GM20431 (cell line): ENCODE measurements at regions not wholly inside any gene's neighbourhood (a gene's known extent, or its start where the extent isn't known, plus 50 kb on each side); places are given as distances from the start of the nearest gene placed in this dataset.

Experiments used
- in situ Hi-C: fragments of 300-500 bp; cut with MseI, MboI; formaldehyde crosslinking; loops from one replicate; pipeline ENCODE4 v1.15.0; 2020; ENCODE audit warnings: low sequenced_read_pairs; ENCODE audit not compliant: unreplicated experiment

- in situ Hi-C loops: no loop called here
Measured at GRCh38 chr15:93519599-93519998, 430.6 kb upstream of the RGMA start.

DNA sequence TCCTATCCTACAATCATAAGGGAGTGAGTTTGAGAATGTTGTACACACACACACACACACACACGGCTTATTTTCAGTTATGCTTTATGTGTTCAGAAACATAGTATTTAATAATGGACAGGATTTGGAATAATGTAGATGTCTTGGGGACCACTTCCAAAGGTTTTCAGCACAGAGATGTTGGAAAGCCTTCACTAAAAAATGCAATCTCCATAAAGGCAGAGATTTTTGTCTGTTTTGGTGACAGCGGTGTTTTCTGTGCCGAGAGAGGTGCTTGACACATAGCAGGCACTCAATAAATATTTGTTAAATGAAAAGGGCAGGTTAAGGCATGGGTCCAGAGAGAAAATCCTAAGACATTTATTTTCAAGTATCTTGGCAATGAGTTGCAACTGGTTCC is 428.2 kb upstream of the RGMA start:
- in situ Hi-C loops: no loop called here

GRCh38 chr15:93515256-93516051 is 426.4 kb upstream of the RGMA start:
- in situ Hi-C loops: no loop called here

DNA sequence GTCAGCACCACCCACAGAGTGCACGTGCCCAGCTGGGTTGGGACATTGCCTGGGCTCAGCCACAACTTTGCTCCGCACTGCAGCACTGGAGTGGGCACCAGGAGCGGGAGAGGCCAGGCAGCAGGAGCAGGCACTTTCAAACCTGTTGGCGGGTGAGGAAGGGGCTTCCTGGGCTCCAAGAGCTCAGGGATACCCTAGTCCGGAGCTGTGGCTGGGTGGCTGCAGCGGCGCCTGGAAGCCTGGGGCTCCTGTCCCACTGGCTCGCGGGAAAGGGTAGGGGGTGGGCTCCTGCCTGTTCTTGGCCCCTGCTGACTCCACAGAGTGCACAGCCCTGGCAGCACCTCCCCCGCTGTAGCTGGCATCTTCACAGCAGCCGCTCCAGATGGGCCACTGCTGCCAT is 417.6 kb upstream of the RGMA start:
- in situ Hi-C loops: no loop called here

GRCh38 chr15:93505506-93505905 is 416.5 kb upstream of the RGMA start:
- in situ Hi-C loops: no loop called here

DNA sequence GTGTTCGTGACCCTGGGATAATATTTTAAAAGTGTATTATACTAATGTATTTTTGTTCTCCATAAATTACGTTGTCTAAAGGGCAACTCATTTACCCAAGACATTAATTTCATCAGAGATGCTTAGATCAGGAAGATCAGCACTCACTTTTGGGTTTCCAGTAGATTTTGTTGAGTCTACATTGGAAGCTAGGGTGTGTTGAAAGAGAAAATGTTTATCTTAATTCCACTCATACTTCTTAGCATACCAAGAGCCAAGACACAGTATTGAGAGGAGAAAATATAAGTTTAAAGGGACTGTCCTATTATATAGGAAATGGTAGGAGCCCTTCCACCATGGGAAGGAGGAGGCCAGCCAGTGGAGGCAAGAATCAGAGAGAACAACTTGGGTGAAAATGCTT is 412.9 kb upstream of the RGMA start:
- in situ Hi-C loops: no loop called here

- in situ Hi-C loops: no loop called here
Measured at GRCh38 chr15:93500155-93500554, 411.1 kb upstream of the RGMA start.

- in situ Hi-C loops: no loop called here
Measured at GRCh38 chr15:93497291-93497690, 408.3 kb upstream of the RGMA start.

- in situ Hi-C loops: no loop called here
Measured at GRCh38 chr15:93496888-93497287, 407.9 kb upstream of the RGMA start.

DNA sequence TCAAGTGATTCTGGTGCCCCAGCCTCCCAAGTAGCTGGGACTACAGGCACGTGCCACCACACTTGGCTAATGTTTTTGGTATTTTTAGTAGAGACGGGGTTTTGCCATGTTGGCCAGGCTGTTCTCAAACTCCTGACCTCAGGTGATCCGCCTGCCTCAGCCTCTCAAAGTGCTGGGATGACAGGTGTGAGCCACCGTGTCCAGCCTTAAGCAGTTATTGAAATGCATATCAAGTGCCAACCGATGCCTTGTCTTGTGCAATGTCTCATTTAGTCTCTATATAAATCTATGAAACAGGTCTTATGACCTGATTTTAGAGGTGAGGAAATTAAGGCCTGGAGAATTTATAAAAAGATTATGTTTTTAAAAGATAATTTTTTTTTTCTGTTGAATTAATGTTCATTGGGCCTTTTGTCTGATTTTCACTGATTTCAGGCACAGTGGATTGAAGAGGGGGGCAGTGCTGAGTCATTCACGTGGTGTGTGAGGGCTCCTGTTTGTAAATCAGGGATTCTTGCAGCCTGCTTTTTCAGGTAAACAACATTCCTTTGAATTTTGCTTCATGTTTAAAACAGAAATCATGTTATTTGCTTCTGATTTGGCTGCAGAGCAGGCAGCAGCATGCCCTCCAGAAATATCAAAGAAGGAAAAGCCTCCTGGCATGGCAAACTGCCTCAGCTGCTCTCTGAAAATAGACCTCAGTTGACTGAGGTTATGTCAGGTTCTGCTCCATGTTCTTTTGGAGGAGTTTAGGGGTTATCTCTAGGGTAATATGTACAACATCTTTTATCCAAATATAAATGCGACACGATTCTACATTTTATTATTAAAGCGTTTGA is 407.0 kb upstream of the RGMA start:
- in situ Hi-C loops: no loop called here

DNA sequence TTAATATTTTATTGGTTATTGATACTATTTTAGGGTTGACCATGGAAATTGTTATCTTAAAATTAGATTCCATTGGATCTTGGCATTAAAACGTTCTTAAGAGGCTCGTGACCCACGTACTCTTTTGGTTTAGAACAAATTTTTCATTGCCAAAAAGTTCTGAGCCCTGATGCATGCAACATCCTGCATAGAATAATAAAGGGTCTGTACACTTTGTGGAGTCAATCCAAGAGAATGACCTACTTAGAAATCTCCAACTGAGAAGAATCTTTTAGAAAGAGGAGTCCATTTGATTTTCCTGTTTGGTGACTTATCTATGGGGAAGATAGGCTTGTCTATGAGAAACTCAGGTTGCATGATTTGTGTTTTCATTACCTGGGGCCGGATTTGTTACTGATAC is 404.2 kb upstream of the RGMA start:
- in situ Hi-C loops: no loop called here

- in situ Hi-C loops: no loop called here
Measured at GRCh38 chr15:93491291-93491690, 402.3 kb upstream of the RGMA start.

DNA sequence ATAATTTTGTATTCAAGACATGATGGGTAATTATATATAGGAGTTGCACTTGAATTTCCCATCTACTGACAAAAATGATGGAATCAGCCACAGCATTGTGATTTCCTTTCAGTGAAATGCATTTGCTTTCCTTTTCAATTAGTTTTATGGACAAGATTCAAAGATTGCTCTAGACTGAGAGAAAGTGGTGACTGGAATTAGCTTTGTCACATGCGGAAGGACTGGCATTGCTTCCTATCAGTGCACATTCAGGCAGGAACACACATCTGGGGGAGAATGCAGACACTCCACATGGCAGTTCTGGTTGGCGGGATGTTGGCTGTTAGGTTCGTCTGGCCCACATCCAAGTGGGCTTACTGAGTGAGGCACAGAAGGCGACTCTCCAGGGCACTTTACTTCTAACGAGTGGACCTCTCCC is 399.3 kb upstream of the RGMA start:
- in situ Hi-C loops: no loop called here

- in situ Hi-C loops: no loop called here
Measured at GRCh38 chr15:93486407-93487117, 397.6 kb upstream of the RGMA start.

- in situ Hi-C loops: no loop called here
Measured at GRCh38 chr15:93485438-93486327, 396.7 kb upstream of the RGMA start.

- in situ Hi-C loops: no loop called here
Measured at GRCh38 chr15:93483923-93484322, 394.9 kb upstream of the RGMA start.

GRCh38 chr15:93482731-93483130 is 393.7 kb upstream of the RGMA start:
- in situ Hi-C loops: no loop called here

GRCh38 chr15:93479715-93480114 is 390.7 kb upstream of the RGMA start:
- in situ Hi-C loops: no loop called here

DNA sequence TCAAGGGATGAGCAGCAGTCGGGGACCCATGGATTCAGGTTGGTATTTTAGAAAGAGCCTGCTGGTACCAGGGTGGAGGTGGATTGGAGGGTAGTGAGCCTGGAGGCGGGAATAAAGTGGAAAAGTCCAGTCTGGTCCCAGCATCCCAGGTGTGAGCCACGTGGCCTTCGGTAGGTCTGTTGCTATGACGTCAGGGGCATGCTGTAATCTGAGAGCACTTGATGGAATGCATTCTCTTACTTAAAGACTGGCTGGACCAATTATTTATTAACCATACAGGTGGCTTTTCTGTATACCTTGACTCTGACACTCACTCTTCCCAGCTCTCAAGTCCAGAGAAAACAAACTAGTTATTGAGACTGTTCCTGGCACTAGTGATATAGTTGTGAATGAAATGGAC is 389.9 kb upstream of the RGMA start:
- in situ Hi-C loops: no loop called here

DNA sequence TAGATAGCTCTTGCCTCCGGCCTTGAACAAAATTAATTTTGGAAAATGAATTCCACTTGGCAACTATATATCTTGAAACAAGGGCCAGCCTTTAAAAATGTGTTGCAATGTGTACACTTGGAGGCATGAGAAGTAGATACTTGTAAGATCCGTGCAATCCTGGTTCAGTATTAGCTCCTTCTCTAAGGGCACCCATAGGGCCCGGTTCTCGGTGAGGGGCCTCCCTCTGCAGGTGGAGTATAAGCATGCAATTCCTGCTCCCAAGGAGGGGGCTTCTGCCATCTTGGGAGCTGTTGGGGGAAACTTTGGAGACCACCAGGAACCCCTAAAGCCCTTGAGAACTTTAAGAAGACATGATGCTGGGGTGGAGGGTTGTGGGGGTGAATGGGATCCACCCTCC is 388.7 kb upstream of the RGMA start:
- in situ Hi-C loops: no loop called here
